PC-3 (cell line): ENCODE measurements at regions not wholly inside any gene's neighbourhood (a gene's known extent, or its start where the extent isn't known, plus 50 kb on each side); places are given as distances from the start of the nearest gene placed in this dataset.

Experiments used
- ATAC-seq: fragments of 200-7000 bp; cut with Tn5 transposase; 2 replicates; pipeline ENCODE4 v1.9.1; 2020; ENCODE audit warnings: mild to moderate bottlenecking, moderate library complexity
- BruUV-seq: library from RNA; stranded (reverse); fragments of 400-500 nt; replicated peaks from 2 replicates; lab custom pipeline; 2021; lab: Mats Ljungman, UMichigan
- CTCF ChIA-PET: fragments of 300-600 bp; sonication (Branson Sonifier 250); formaldehyde crosslinking; loops from one replicate; lab custom pipeline; 2022; ENCODE audit warnings: antibody characterized with exemption; lab: Charles Lee
- POLR2A ChIA-PET: fragments of 300-600 bp; sonication (Branson Sonifier 250); formaldehyde crosslinking; loops from one replicate; lab custom pipeline; 2022; ENCODE audit warnings: antibody characterized with exemption; ENCODE audit not compliant: unreplicated experiment; lab: Charles Lee
- DNase-seq: peaks from one replicate; pipeline ENCODE4 v3.0.0-alpha.2; 2015
- H2AFZ ChIP-seq: fragments of 300-600 bp; sonication (generic); 2 replicates; pipeline ENCODE4 v1.6.0; 2016; ENCODE audit warnings: antibody characterized with exemption, low read length
- H3F3A ChIP-seq: fragments of 300-600 bp; sonication (generic); one replicate; pipeline ENCODE4 v1.6.0; 2017; ENCODE audit warnings: antibody characterized with exemption, low read length, control low read depth, mild to moderate bottlenecking; ENCODE audit not compliant: unreplicated experiment
- H3K27ac ChIP-seq: fragments of 300-600 bp; sonication (generic); 2 replicates; pipeline ENCODE4 v1.5.1; 2016; ENCODE audit warnings: mild to moderate bottlenecking, low read length
- H3K27me3 ChIP-seq: fragments of 300-600 bp; sonication (generic); 2 replicates; pipeline ENCODE4 v1.6.1; 2016; ENCODE audit warnings: low read length, mixed read lengths
- H3K36me3 ChIP-seq: fragments of 300-600 bp; sonication (generic); 2 replicates; pipeline ENCODE4 v1.6.1; 2016; ENCODE audit warnings: low read depth, mixed run types, low read length, mixed read lengths
- H3K4me1 ChIP-seq: fragments of 300-600 bp; sonication (generic); 2 replicates; pipeline ENCODE4 v1.5.1; 2016; ENCODE audit warnings: low read length; ENCODE audit not compliant: insufficient read depth
- H3K4me2 ChIP-seq: fragments of 300-600 bp; sonication (generic); 2 replicates; pipeline ENCODE4 v1.6.0; 2016; ENCODE audit warnings: low read length
- H3K4me3 ChIP-seq: fragments of 300-600 bp; sonication (generic); 2 replicates; pipeline ENCODE4 v1.5.1; 2016; ENCODE audit warnings: mild to moderate bottlenecking, low read length, mixed read lengths
- H3K79me2 ChIP-seq: fragments of 300-600 bp; sonication (generic); 2 replicates; pipeline ENCODE4 v1.6.1; 2017; ENCODE audit warnings: low read length, mixed read lengths
- H3K9ac ChIP-seq: fragments of 300-600 bp; sonication (generic); 2 replicates; pipeline ENCODE4 v1.6.0; 2016; ENCODE audit warnings: mild to moderate bottlenecking, low read length
- H3K9me2 ChIP-seq: fragments of 300-600 bp; sonication (generic); replicated peaks from 2 replicates; pipeline ENCODE4 v1.6.1; 2016; ENCODE audit warnings: mixed run types, low read length, mixed read lengths
- H3K9me3 ChIP-seq: fragments of 300-600 bp; sonication (generic); 2 replicates; pipeline ENCODE4 v1.6.1; 2016; ENCODE audit warnings: low read length, mixed read lengths
- H4K20me1 ChIP-seq: fragments of 300-600 bp; sonication (generic); 2 replicates; pipeline ENCODE4 v1.6.1; 2016; ENCODE audit warnings: low read length, mixed read lengths
- EZH2 ChIP-seq: fragments of 300-600 bp; sonication (generic); IDR thresholded peaks from one replicate; pipeline ENCODE4 v1.6.1; 2017; ENCODE audit warnings: antibody characterized with exemption, mild to moderate bottlenecking, low read length; ENCODE audit not compliant: unreplicated experiment
- EZH2phosphoT487 ChIP-seq: fragments of 300-600 bp; sonication (generic); IDR thresholded peaks from 2 replicates; pipeline ENCODE4 v1.6.1; 2018; ENCODE audit warnings: mild to moderate bottlenecking, antibody characterized with exemption, low read length, borderline replicate concordance
- intact Hi-C: fragments of 100-400 bp; cut with micrococcal nuclease; formaldehyde crosslinking; loops from 2 replicates; pipeline ENCODE4 v1.9.0; 2023
- TF ChIP-seq, protein P1 (sequence below): fragments of 300-600 bp; sonication (generic); conservative IDR thresholded peaks from 2 replicates; pipeline ENCODE4 v1.5.1; 2017; ENCODE audit warnings: antibody characterized with exemption, low read depth, mild to moderate bottlenecking, low read length

DNA sequence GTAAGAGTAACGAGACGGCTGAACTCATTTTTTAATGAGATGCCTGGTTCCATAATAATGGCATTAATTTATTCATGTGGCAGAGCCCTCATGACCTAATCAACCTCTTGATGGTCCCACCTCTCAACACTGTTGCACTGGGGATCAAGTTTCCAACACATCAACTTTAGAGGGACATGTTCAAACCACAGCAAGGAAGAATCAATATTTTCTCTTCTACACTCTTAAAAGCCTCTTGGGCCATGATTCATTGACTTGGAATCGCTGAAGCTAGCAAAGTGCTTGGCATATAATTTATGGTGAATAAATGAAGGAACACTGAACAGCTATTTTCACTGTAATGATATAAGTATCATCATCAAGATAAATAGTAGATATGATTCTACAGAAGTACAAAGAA, 333.0 kb downstream of the TNS1 start:
- POLR2A ChIA-PET = no interaction called here

DNA sequence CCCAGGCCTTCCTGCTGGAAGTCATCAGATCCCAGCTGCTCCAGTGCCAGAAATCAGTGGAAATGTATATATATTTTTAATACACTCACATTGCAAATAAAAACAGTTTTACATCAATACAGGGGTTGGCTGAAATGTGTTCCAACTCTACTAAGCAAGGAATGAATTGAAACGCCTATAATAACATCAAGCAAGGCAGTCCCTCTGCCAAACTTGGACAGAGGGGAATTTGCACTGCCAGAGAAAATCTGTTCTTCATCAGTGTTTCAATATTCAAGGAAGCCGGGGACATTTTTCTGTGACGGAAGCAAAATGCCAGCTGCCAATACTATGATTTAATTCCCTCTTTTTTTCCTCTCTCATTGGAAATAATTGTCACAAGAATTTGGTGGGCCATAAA, 335.3 kb downstream of the TNS1 start:
- Histone ChIP-seq H4K20me1 (no peaks in the 10 kb centered on the region), H3K79me2 (no peaks in the 10 kb centered on the region), H3K4me2 (no peak overlapping the region), H2AFZ (no peak overlapping the region), H3K9me3 (no peaks in the 10 kb centered on the region), H3K4me3 (no peak overlapping the region), H3K9me2 (no peaks in the 10 kb centered on the region), H3K36me3 (no peaks in the 10 kb centered on the region), H3K27ac (no peak overlapping the region), H3K9ac (no peak overlapping the region), H3K4me1 (peaks cover 10% of the 10 kb centered on the region), H3F3A (no peaks in the 10 kb centered on the region), H3K27me3 (no peaks in the 10 kb centered on the region)
- intact Hi-C loops = no loop called here
- BruUV-seq = no TSS peak
- ChIA-PET POLR2A (no interaction called here), CTCF (no interaction called here)
- no peak for DNase-seq
- ATAC-seq = no peak
- TF ChIP-seq EZH2phosphoT487 (no peak), EZH2 (no peak)
- TF ChIP-seq, protein P1, sequence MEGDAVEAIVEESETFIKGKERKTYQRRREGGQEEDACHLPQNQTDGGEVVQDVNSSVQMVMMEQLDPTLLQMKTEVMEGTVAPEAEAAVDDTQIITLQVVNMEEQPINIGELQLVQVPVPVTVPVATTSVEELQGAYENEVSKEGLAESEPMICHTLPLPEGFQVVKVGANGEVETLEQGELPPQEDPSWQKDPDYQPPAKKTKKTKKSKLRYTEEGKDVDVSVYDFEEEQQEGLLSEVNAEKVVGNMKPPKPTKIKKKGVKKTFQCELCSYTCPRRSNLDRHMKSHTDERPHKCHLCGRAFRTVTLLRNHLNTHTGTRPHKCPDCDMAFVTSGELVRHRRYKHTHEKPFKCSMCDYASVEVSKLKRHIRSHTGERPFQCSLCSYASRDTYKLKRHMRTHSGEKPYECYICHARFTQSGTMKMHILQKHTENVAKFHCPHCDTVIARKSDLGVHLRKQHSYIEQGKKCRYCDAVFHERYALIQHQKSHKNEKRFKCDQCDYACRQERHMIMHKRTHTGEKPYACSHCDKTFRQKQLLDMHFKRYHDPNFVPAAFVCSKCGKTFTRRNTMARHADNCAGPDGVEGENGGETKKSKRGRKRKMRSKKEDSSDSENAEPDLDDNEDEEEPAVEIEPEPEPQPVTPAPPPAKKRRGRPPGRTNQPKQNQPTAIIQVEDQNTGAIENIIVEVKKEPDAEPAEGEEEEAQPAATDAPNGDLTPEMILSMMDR = no peak

More for the DNA sequence above, 333.0 kb downstream of the TNS1 start:
- ATAC-seq (no peak), DNase-seq (peak; percentile 27)
- Histone ChIP-seq H3K27ac (no peak overlapping the region), H3K79me2 (no peaks in the 10 kb centered on the region), H3K27me3 (no peaks in the 10 kb centered on the region), H3K4me2 (no peak overlapping the region), H2AFZ (no peak overlapping the region), H3K9ac (no peak overlapping the region), H3K36me3 (no peaks in the 10 kb centered on the region), H3K9me3 (no peaks in the 10 kb centered on the region), H3K9me2 (no peaks in the 10 kb centered on the region), H3F3A (no peaks in the 10 kb centered on the region), H3K4me3 (no peak overlapping the region), H4K20me1 (no peaks in the 10 kb centered on the region), H3K4me1 (no peaks in the 10 kb centered on the region)
- TF ChIP-seq, protein P1 = no peak
- TF ChIP-seq EZH2phosphoT487 (no peak), EZH2 (no peak)
- intact Hi-C loops = no loop called here
- no TSS peak for BruUV-seq
- CTCF ChIA-PET = no interaction called here

DNA sequence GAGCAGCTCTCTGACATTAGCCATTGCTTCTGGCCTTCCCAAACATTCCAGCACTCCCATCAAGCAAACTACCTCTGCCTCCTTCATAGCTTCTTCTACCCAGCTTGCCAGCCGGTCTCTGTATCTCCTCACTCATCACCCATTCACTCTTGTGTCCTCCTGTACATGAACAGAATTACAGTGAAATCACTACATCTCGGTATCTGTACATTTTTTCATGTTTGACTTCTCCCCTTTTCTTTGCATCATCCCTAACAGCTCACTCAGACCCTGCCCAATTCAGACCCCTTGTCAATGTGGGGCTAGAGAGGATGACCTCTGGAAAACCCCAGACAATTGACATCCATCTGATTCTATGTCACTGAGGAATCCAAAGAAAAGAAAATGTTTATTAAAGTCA, 335.8 kb downstream of the TNS1 start:
- Histone ChIP-seq H3K36me3 (no peaks in the 10 kb centered on the region), H3K4me2 (no peak overlapping the region), H3K9me3 (no peaks in the 10 kb centered on the region), H3K79me2 (no peaks in the 10 kb centered on the region), H3K4me1 (peaks cover 10% of the 10 kb centered on the region), H3K27ac (no peak overlapping the region), H3K9ac (no peak overlapping the region), H2AFZ (no peak overlapping the region), H3K27me3 (no peaks in the 10 kb centered on the region), H3K9me2 (no peaks in the 10 kb centered on the region), H4K20me1 (no peaks in the 10 kb centered on the region), H3K4me3 (no peak overlapping the region), H3F3A (no peaks in the 10 kb centered on the region)
- POLR2A ChIA-PET = no interaction called here
- intact Hi-C loops = no loop called here
- TF ChIP-seq EZH2phosphoT487 = no peak
- no peak for ATAC-seq
- no TSS peak for BruUV-seq
- CTCF ChIA-PET = no interaction called here
- no peak for DNase-seq
